ENCODE measurements at regions not wholly inside any gene's neighbourhood (a gene's known extent, or its start where the extent isn't known, plus 50 kb on each side); places are given as distances from the start of the nearest gene placed in this dataset.
A peak's percentile ranks its signal among the peaks of the same experiment; 100 is the strongest.

DNA sequence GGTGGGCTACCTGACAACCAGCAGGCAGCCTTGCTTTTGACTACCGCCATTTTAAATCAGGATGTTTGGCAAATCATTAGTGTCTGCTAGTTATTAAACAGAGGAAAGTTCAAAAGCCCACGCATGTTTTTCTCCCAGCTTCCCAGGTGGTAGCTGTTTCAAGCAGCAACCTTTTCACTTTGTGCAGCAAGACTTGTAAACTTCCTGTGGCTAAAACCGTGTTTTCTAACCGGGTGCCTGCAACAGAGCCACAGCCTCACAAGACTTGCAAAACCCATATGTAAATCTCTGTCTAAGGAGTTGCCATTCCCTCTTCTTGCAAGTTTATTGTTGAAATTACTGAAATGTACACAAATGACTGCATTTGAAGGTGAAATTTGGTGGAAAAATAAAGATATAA, 633.1 kb downstream of the BCL11A start:
- no peak for DNase-seq (ENCODE audit: low read depth)

GRCh38 chr2:59919579-59919978, 633.9 kb downstream of the BCL11A start:
- no peak for DNase-seq (ENCODE audit: low read depth)

DNA sequence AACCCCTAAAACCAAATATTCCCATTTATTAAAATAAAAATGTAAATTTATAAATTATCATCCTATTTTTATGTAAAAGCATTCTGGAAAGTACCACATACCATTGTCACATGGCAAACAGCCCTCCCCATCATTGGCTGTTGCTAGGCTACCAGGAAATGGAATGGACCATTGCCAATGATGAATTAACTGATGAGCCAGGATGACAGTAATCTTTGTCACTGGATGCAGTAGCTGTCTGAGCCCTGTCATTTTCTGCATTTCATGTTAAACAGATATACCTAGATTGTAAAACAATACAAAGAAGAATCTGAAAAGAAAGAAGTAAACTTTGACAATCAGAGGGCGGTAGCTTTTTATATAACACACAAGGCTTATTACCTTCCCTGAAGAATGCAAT, 641.4 kb downstream of the BCL11A start:
- DNase-seq (ENCODE audit: low read depth), result no peak

DNA sequence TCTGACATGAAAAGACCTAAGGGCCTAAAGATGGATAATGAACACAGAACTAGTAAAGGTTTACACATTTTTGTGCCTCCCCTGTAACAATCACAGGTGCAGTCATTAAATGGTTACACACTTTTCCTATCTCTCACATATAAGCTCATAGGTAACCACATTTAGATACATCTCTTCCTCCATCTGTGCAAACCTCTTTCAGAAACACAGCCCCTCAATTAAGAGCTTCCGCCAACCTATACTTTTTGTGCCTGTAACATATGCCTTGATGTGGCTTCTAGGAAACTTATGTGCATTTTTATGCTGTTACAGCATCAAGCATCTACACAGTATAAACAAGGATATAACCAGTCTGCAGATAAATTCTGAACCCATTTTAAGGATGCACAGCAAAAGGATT, 643.3 kb downstream of the BCL11A start:
- no peak for DNase-seq (ENCODE audit: low read depth)

GRCh38 chr2:59909147-59909546, 644.3 kb downstream of the BCL11A start:
- DNase-seq (ENCODE audit: low read depth), result no peak

DNA sequence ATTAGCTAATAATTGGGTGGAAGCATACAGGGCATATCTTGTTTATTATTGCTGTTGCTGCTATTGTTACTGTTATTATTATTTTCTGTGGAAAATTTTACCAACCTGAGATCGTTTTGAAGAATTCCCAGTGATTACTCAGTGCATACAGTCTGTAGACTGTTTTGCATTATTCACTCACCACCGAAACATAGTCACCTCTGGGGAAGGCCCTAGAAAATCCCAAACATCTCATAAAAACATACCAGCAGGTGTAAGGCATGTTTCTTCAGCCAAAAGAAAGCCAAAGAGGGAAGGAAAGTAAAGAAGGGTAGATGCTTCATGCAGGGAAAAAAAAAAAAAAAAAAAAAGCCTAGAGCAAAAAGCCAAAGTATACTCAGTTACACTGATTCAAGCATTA, 647.7 kb downstream of the BCL11A start:
- no peak for DNase-seq (ENCODE audit: low read depth)

DNA sequence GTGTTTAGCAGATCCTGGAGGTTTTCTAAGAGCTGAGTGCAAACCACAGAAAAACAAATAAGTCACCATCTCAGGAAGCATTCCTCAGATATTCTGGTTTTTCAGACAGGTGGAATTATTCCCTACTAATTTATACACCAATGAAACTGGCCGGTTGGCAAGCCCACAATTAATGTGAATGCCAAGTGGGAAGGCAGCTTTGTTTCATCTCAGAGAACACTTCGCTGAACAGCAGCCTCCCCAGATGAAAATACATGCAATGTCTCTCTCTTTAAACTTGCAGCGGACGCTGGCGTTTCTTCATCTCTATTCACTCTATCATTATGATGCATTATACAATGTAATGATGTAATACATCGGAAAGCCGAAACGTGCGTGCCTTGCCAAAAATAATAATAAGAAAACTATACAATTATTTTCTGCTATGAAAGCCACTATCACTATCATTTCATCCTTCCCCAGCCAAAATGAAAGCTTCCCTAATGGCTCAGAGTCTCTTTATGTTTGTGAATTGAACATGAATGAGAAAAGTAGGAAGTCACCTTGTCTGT, 649.4 kb downstream of the BCL11A start:
- DNase-seq (ENCODE audit: low read depth), result no peak

GRCh38 chr2:59900728-59901452, 652.6 kb downstream of the BCL11A start:
- no peak for DNase-seq (ENCODE audit: low read depth)

GRCh38 chr2:59899692-59900091, 653.8 kb downstream of the BCL11A start:
- no peak for DNase-seq (ENCODE audit: low read depth)

DNA sequence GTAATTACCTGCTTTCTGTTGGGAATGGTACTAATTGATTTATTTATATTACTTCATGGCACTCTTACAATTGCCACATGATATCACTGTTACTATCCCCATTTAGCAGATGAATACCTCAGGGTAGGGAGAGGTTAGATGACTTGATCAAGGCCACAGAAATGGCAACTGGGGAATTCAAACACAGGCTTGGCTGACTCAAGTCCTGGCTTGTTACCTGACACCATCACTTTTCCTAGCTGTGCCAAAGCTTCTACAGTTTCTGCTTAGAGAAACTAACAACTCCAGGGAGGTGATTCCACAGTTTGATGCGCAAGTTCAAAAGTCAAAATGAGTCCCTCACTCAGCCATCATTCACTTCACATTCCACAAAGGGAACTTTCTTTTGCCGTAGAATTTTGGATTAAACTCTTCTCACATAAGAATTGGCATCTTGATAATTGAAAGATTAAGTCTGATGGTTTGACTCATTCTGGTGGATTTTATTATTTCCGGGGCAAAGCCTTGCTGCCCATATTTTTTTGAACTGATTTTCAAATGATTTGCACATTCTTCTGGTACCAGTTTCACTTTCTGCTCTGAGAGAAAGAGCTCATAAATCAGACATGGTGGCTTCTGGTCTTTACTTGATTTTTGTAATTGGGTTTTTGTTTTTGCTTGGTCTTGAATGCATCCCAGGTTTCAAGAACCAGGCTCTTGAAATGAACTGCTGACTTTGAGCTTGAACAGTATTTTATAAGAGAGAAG, 656.8 kb downstream of the BCL11A start:
- DNase-seq (ENCODE audit: low read depth), result no peak

DNA sequence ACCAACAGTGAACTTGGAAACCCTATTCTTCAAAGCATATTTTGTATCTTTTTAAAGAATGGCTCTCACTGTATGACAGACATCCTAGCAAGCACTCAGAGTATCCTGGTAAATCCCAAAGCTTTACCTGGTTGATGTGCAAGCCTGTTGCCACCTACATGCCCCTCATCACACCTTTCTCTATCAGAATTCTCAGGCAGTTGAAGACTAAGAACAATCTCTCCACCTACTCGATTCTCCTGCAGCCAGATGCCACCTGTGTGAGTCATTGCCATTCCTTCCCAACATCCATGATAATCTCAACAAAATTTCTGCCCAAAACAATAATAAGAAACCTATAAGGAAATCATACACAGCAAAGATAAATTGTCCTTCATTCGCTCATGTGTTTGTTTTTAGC, 659.8 kb downstream of the BCL11A start:
- DNase-seq (ENCODE audit: low read depth), result no peak

GRCh38 chr2:59892398-59892797, 661.1 kb downstream of the BCL11A start:
- DNase-seq (ENCODE audit: low read depth), result no peak

GRCh38 chr2:59889305-59889704, 664.1 kb downstream of the BCL11A start:
- DNase-seq (ENCODE audit: low read depth), result no peak

GRCh38 chr2:59888706-59889105, 664.7 kb downstream of the BCL11A start:
- no peak for DNase-seq (ENCODE audit: low read depth)

- DNase-seq (ENCODE audit: low read depth), result peak; percentile 3
Measured at GRCh38 chr2:59888015-59888414, 665.4 kb downstream of the BCL11A start.

DNA sequence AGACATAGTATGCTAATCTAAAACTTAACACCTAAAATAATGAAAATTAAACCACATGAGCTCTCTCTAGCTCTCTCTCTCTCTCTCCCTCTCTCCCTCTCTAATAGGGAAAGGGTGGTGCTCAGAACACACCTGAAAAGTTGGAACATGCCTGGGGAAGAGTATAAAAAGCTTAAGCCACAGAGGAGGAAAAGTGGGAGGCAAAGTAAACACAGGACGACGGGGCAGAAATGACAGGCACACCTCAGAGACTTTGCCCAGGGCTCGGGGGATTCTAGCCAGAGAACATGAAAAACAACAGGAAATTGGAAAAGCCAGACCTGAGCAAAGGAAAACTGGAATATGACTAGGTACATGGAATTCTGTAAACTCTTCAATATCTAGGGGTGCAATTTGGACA, 666.1 kb downstream of the BCL11A start:
- no peak for DNase-seq (ENCODE audit: low read depth)

DNA sequence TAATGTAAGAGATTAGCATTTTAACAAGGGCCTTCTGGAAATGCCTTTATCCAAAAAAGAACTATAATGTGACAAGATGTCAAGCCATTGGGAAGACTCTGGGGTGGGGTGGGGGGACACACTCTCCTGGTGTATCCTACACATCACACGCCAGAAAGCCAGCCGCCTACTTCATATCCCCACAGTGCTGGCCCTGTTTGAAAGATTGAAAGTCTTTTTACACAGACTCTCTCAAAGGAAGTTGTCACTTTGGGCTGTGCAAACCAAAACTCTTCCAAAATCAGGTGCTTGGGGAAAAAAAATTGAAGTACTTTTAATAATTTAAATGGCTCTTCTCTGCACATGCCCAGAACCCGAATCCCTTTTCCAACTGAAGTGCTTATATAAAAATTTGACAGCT, 666.7 kb downstream of the BCL11A start:
- no peak for DNase-seq (ENCODE audit: low read depth)

- no peak for DNase-seq (ENCODE audit: low read depth)
Measured at GRCh38 chr2:59885541-59885940, 667.9 kb downstream of the BCL11A start.

- no peak for DNase-seq (ENCODE audit: low read depth)
Measured at GRCh38 chr2:59884166-59884565, 669.3 kb downstream of the BCL11A start.

GRCh38 chr2:59882822-59883221, 670.6 kb downstream of the BCL11A start:
- DNase-seq (ENCODE audit: low read depth), result no peak

- no peak for DNase-seq (ENCODE audit: low read depth)
Measured at GRCh38 chr2:59882279-59882678, 671.2 kb downstream of the BCL11A start.

DNA sequence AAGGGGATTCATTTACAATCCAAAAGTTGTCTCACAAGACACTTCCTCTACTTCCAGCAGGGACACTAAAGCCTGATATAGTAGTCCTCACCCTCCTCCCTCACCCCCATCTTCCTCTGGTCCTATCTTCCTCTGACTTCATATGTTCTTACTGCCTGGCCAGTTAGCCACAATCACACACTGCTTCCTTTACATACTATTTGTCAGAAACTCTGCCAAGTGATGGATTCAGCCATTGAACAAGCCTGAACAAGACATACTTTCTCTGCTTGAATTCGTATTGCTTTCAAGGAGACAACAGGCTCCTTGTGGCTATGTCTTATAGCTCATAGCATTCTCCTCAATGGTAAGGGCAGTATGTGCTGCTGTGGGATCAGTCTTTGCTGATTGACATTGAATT, 672.2 kb downstream of the BCL11A start:
- DNase-seq (ENCODE audit: low read depth), result no peak

DNA sequence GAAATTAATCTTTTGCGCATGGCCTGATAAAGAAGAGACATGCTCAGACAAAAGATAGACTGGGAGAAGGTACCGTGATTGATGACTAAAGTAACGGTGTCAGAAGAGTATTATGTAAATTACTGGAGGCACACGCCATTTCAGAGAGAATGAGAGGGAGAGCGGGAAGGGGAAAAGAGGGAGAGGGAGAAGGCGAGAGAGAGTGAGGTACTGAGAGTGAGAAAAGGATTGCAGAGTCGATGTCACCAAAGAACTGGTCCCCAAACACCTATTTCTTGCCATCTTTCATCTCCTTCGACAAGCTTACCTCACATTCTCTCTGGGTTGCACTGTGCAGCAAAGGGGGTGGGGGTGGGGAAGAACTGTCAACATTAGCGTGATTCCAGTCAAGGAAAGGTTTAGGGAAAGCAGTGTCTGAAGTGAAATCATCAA, 673.7 kb downstream of the BCL11A start:
- DNase-seq (ENCODE audit: low read depth), result no peak

Measured in stimulated activated CD8-positive, alpha-beta memory T cell treated with anti-CD3 and anti-CD28 coated beads, Interleukin-12 subunit alpha, Interleukin-12 subunit beta, amount 100 ng/mL, for 4 hours (primary cell).